ENCODE measurements at regions not wholly inside any gene's neighbourhood (a gene's known extent, or its start where the extent isn't known, plus 50 kb on each side); places are given as distances from the start of the nearest gene placed in this dataset.
A peak's percentile ranks its signal among the peaks of the same experiment; 100 is the strongest.

DNA sequence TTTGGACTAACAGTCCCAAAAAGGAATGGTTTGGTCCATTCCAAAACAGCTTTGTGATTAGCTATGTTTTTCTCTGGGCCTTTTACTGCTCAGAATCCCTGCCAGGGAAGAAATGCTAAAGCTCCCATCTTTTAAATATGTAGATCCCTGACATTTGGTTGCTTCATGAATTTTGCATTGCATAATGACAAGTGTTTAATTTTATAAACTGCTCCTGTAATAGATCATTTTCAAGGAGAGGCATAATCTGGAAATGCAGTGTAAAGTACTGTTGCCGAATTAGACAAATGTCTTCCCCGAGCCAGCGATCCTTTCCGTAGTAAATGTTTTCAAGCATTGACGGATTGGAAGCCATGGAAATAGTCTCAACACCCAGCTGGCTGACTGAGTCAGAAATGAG is 291.3 kb upstream of the PRKD1 start:
- H3K27me3 ChIP-seq: no peaks in the 10 kb centered on the region
- TF ChIP-seq POLR2AphosphoS5 (IDR thresholded peaks at IDR 0.05): peak; percentile 66
- TF ChIP-seq, protein P1, sequence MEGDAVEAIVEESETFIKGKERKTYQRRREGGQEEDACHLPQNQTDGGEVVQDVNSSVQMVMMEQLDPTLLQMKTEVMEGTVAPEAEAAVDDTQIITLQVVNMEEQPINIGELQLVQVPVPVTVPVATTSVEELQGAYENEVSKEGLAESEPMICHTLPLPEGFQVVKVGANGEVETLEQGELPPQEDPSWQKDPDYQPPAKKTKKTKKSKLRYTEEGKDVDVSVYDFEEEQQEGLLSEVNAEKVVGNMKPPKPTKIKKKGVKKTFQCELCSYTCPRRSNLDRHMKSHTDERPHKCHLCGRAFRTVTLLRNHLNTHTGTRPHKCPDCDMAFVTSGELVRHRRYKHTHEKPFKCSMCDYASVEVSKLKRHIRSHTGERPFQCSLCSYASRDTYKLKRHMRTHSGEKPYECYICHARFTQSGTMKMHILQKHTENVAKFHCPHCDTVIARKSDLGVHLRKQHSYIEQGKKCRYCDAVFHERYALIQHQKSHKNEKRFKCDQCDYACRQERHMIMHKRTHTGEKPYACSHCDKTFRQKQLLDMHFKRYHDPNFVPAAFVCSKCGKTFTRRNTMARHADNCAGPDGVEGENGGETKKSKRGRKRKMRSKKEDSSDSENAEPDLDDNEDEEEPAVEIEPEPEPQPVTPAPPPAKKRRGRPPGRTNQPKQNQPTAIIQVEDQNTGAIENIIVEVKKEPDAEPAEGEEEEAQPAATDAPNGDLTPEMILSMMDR (IDR thresholded peaks at IDR 0.05): no peak
- H3K4me3 ChIP-seq: no peak overlapping the region
- 40 to 50% methylated on average over 2 to 5 of the region's 5 CpGs for WGBS, 2 donors (ENCODE audit: low coverage in 1 of 2)
- no peak for ATAC-seq
- no peaks in the 10 kb centered on the region for H3K9me3 ChIP-seq
- no peaks in the 10 kb centered on the region for H3K36me3 ChIP-seq
- H3K27ac ChIP-seq: peak overlapping the region in 3 of 4 donors; percentile 20 to 61 (median 30)
- peaks cover 26 to 51% (median 31%) of the 10 kb centered on the region in 3 donors for H3K4me1 ChIP-seq

- 13 to 27% methylated on average over 7 of the region's 7 CpGs for WGBS, 2 donors (ENCODE audit: low coverage in 1 of 2)
- Histone ChIP-seq H3K27ac (peak overlapping the region; percentile 76 to 92 (median 80)), H3K4me3 (no peak overlapping the region), H3K4me1 (peaks cover 37 to 69% (median 44%) of the 10 kb centered on the region in 3 donors), H3K9me3 (no peaks in the 10 kb centered on the region), H3K27me3 (no peaks in the 10 kb centered on the region), H3K36me3 (no peaks in the 10 kb centered on the region)
- TF ChIP-seq POLR2AphosphoS5 (IDR thresholded peaks at IDR 0.05) (peak; percentile 56), POLR2A (IDR thresholded peaks at IDR 0.05) (no peak), EP300 (IDR thresholded peaks at IDR 0.05) (no peak)
- TF ChIP-seq, protein P1 (IDR thresholded peaks at IDR 0.05): no peak
- ATAC-seq: no peak
These were observed 293.9 kb upstream of the PRKD1 start for GRCh38 chr14:30221546-30221945.

DNA sequence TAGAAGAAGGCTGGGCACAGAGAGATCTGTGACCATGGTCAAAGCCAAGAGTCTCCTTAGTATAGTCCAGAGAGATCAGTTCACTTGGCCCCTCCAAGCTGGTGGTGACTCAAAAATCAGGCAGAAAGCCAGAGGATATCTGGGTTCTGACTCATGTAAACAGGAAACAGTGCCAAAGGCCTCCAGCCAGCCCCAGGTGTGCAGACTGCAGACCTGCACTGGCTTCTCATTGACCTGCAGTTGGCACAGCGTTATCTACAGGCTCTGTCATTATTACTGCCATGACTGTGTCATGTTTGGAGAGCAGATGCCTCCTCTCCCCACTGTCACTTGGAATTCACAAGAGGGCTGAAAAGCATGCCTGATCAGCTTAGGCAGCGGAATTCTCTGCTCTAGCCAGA is 295.7 kb upstream of the PRKD1 start:
- no peak overlapping the region for H3K4me3 ChIP-seq
- H3K27me3 ChIP-seq: no peaks in the 10 kb centered on the region
- H3K36me3 ChIP-seq: no peaks in the 10 kb centered on the region
- TF ChIP-seq POLR2AphosphoS5 (IDR thresholded peaks at IDR 0.05) (peak; percentile 94), EP300 (IDR thresholded peaks at IDR 0.05) (no peak)
- peaks cover 44 to 88% (median 44%) of the 10 kb centered on the region in 3 donors for H3K4me1 ChIP-seq
- H3K9me3 ChIP-seq: no peaks in the 10 kb centered on the region
- peak overlapping the region; percentile 76 to 92 (median 80) for H3K27ac ChIP-seq
- ATAC-seq: peak; percentile 55
- 43 to 73% methylated on average over 1 to 2 of the region's 2 CpGs for WGBS, 2 donors (ENCODE audit: low coverage in 1 of 2)

DNA sequence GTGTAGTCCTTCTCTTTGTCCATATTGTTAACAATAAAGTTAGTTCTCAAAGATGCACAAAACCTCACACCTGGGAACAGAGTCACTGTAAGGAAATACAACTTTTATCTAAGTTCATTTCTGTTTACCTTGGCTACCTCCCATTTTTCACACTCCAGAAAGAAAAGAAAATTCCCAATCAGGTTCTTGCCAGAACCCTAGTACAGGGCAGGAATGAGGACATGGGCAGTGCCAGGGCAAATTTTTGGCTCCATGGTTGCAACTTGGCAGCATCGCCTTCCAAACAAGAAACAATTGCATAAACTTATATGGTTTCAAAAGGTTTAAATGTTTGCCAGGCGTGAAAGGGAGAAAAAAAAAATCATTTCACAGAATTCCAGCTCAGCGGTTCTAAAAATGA is 296.3 kb upstream of the PRKD1 start:
- H3K9me3 ChIP-seq: no peaks in the 10 kb centered on the region
- H3K4me1 ChIP-seq: peaks cover 44 to 94% (median 48%) of the 10 kb centered on the region in 3 donors
- no peaks in the 10 kb centered on the region for H3K36me3 ChIP-seq
- peak overlapping the region; percentile 76 to 89 (median 80) for H3K27ac ChIP-seq
- H3K4me3 ChIP-seq: no peak overlapping the region
- ATAC-seq: no peak
- no peak for TF ChIP-seq POLR2A (IDR thresholded peaks at IDR 0.05)
- peak; percentile 86 for TF ChIP-seq POLR2AphosphoS5 (IDR thresholded peaks at IDR 0.05)
- TF ChIP-seq EP300 (IDR thresholded peaks at IDR 0.05): no peak
- TF ChIP-seq, protein P1 (IDR thresholded peaks at IDR 0.05): no peak
- WGBS, 2 donors (ENCODE audit: low coverage in 1 of 2): 45 to 75% methylated on average over 3 of the region's 3 CpGs
- H3K27me3 ChIP-seq: no peaks in the 10 kb centered on the region

DNA sequence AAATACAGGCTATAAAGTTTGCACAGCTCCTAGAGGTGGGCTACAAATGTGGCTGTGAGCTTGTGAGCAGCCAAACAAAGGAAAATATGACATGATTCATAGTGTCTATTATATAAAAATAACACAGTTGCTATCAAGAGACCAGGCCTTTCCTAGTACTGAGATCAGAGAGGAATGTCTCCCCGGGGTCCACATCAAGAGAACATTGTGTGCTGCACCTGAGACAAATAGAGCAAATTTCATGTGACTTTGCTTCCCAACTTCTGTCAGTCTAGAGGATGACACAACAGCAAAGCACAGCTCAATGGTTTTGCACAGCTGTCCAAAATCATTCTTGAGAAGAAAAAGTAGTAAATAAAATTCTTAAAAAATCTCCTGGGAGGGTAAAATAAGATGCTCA is 297.5 kb upstream of the PRKD1 start:
- H3K4me3 ChIP-seq: no peak overlapping the region
- peaks cover 41 to 92% (median 49%) of the 10 kb centered on the region in 3 donors for H3K4me1 ChIP-seq
- peak overlapping the region; percentile 76 to 89 (median 80) for H3K27ac ChIP-seq
- TF ChIP-seq, protein P1 (IDR thresholded peaks at IDR 0.05): no peak
- peak; percentile 72 for TF ChIP-seq POLR2AphosphoS5 (IDR thresholded peaks at IDR 0.05)
- no peak for TF ChIP-seq POLR2A (IDR thresholded peaks at IDR 0.05)
- TF ChIP-seq EP300 (IDR thresholded peaks at IDR 0.05): no peak
- 22 to 44% methylated on average over 1 of the region's 1 CpG for WGBS, 2 donors (ENCODE audit: low coverage in 1 of 2)
- H3K9me3 ChIP-seq: no peaks in the 10 kb centered on the region
- no peaks in the 10 kb centered on the region for H3K36me3 ChIP-seq
- ATAC-seq: peak; percentile 75
- H3K27me3 ChIP-seq: no peaks in the 10 kb centered on the region

Data from gastroesophageal sphincter (tissue), 4 donors.